IMR-90 (cell line): ENCODE measurements at regions not wholly inside any gene's neighbourhood (a gene's known extent, or its start where the extent isn't known, plus 50 kb on each side); places are given as distances from the start of the nearest gene placed in this dataset.

Experiments
- BHLHE40 ChIP-seq: fragments of 150-350 bp; IDR thresholded peaks from 2 replicates; pipeline ENCODE4 v1.6.1; 2016; ENCODE audit warnings: mild to moderate bottlenecking, low read depth, low read length
- CEBPB ChIP-seq: IDR thresholded peaks from 2 replicates; pipeline ENCODE4 v1.6.1; 2012; ENCODE audit warnings: low read depth, low read length, improper control_type of control experiment
- FOS ChIP-seq: fragments of 150-350 bp; IDR thresholded peaks from 2 replicates; pipeline ENCODE4 v1.6.1; 2016; ENCODE audit warnings: low read depth, low read length
- MAZ ChIP-seq: IDR thresholded peaks from 2 replicates; pipeline ENCODE4 v1.6.1; 2012; ENCODE audit warnings: low read depth, mild to moderate bottlenecking, low read length, improper control_type of control experiment, moderate library complexity, borderline replicate concordance
- MXI1 ChIP-seq: IDR thresholded peaks from 2 replicates; pipeline ENCODE4 v1.6.1; 2012; ENCODE audit warnings: low read depth, mild to moderate bottlenecking, low read length, moderate library complexity, borderline replicate concordance
- POLR2A ChIP-seq: IDR thresholded peaks from 2 replicates; pipeline ENCODE4 v1.6.1; 2012; ENCODE audit warnings: mild to moderate bottlenecking, low read depth, low read length
- RAD21 ChIP-seq: IDR thresholded peaks from 2 replicates; pipeline ENCODE4 v1.6.1; 2012; ENCODE audit warnings: low read length, improper control_type of control experiment
- SMC3 ChIP-seq: fragments of 150-350 bp; IDR thresholded peaks from 2 replicates; pipeline ENCODE4 v1.6.1; 2016; ENCODE audit warnings: low read depth, mild to moderate bottlenecking, antibody characterized with exemption, low read length, moderate library complexity
- TF ChIP-seq, protein P1 (sequence below): conservative IDR thresholded peaks from 2 replicates; pipeline ENCODE4 v1.5.1; 2012; ENCODE audit warnings: mild to moderate bottlenecking, low read depth, low read length, improper control_type of control experiment

DNA sequence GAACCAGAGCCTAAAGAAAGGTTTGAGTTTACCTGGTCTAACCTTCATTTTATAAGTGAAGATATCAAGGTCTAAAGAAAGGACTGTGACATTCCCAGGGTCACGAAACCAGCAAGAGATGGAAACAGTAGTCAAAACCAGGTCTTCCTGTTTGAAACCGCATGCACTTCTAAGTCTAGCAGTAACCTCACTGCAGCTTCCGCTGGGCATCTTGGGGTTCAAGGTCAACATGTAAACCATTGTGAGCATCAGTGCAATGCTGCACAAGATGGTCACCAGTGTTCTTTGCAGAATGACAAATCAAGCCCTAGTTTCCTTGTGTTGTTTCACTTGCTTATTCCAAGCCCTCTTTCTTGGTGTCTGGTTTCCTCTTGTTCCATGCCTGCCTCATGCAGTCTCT, 292.9 kb upstream of the MEX3C start:
- TF ChIP-seq MAZ (no peak), RAD21 (no peak), POLR2A (no peak), CEBPB (no peak), SMC3 (no peak), FOS (no peak), BHLHE40 (no peak), MXI1 (no peak)
- TF ChIP-seq, protein P1, sequence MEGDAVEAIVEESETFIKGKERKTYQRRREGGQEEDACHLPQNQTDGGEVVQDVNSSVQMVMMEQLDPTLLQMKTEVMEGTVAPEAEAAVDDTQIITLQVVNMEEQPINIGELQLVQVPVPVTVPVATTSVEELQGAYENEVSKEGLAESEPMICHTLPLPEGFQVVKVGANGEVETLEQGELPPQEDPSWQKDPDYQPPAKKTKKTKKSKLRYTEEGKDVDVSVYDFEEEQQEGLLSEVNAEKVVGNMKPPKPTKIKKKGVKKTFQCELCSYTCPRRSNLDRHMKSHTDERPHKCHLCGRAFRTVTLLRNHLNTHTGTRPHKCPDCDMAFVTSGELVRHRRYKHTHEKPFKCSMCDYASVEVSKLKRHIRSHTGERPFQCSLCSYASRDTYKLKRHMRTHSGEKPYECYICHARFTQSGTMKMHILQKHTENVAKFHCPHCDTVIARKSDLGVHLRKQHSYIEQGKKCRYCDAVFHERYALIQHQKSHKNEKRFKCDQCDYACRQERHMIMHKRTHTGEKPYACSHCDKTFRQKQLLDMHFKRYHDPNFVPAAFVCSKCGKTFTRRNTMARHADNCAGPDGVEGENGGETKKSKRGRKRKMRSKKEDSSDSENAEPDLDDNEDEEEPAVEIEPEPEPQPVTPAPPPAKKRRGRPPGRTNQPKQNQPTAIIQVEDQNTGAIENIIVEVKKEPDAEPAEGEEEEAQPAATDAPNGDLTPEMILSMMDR: no peak
